HepG2 (cell line): ENCODE measurements at regions not wholly inside any gene's neighbourhood (a gene's known extent, or its start where the extent isn't known, plus 50 kb on each side); places are given as distances from the start of the nearest gene placed in this dataset.

ENCODE experiments used
- ATAC-seq: fragments of 200-7000 bp; cut with Tn5 transposase; 3 replicates; pipeline ENCODE4 v1.9.1; 2020; ENCODE audit warnings: mild to moderate bottlenecking, moderate library complexity
- BruUV-seq: library from RNA; stranded (reverse); fragments of 400-500 nt; replicated peaks from 2 replicates; lab custom pipeline; 2021; lab: Mats Ljungman, UMichigan
- CTCF ChIA-PET: fragments of 300-600 bp; formaldehyde crosslinking; extraction: SDS; loops from one replicate; lab custom pipeline; 2021; ENCODE audit warnings: low total read pairs, inconsistent platforms, low intra/inter-chr PET ratio; lab: Yijun Ruan, JAX
- POLR2A ChIA-PET: fragments of 350-600 bp; sonication (Branson Sonifier 250); formaldehyde crosslinking; loops from one replicate; lab custom pipeline; 2020; ENCODE audit warnings: antibody characterized with exemption, inconsistent platforms; lab: Yijun Ruan, JAX
- DNase-seq: peaks from one replicate; pipeline ENCODE4 v3.0.0-alpha.2; 2015; ENCODE audit warnings: low spot score
- FAIRE-seq: peaks from 3 replicates; lab custom pipeline; 2011; peaks lifted over from hg19 to GRCh38; lab: Jason Lieb, UNC
- H2AFZ ChIP-seq: one replicate; pipeline ENCODE4 v1.6.1; 2011; ENCODE audit warnings: low read length, inconsistent platforms
- H3K27ac ChIP-seq: fragments of 300-600 bp; 3 replicates; pipeline ENCODE4 v1.8.0; 2011; ENCODE audit warnings: mixed run types, mild to moderate bottlenecking, mixed read lengths, low read length, inconsistent platforms; ENCODE audit not compliant: insufficient read depth; ENCODE audit errors: extremely low read length
- H3K27me3 ChIP-seq, 2 experiments: fragments of 200-600 bp in 1 of 2; 2 replicates in 1 of 2; 3 replicates in 1 of 2; pipeline versions ENCODE4 v1.6.0 to v1.8.0; 2011; ENCODE audit warnings: low read length in 2 of 2, mild to moderate bottlenecking in 2 of 2, moderate library complexity in 2 of 2, inconsistent platforms in 1 of 2; ENCODE audit not compliant: insufficient read depth in 2 of 2, control insufficient read depth in 1 of 2
- H3K36me3 ChIP-seq, 2 experiments: fragments of 200-600 bp in 1 of 2; replicated peaks in 1 of 2; 2 replicates in 1 of 2; 3 replicates in 1 of 2; pipeline versions ENCODE4 v1.5.1 to v1.8.0; 2011; ENCODE audit warnings: low read length in 2 of 2, inconsistent platforms in 1 of 2; ENCODE audit not compliant: insufficient read depth in 2 of 2, control insufficient read depth in 1 of 2
- H3K4me1 ChIP-seq: 2 replicates; pipeline ENCODE4 v1.5.1; 2012; ENCODE audit warnings: low read length, inconsistent platforms; ENCODE audit not compliant: insufficient read depth
- H3K4me2 ChIP-seq: 2 replicates; pipeline ENCODE4 v1.6.0; 2011; ENCODE audit warnings: low read depth, low read length, inconsistent platforms
- H3K4me3 ChIP-seq, 3 experiments: fragments of 200-600 bp in 1 of 3; sonication (generic), shearing (Covaris generic) in 1 of 3; replicated peaks in 1 of 3; 2 replicates each; pipeline ENCODE4 v1.5.1; 2011 to 2016; ENCODE audit warnings: low read length in 3 of 3, inconsistent platforms in 2 of 3, low read depth in 2 of 3, mild to moderate bottlenecking in 2 of 3, control low read depth in 1 of 3, mixed read lengths in 1 of 3; ENCODE audit not compliant: insufficient read depth in 1 of 3
- H3K79me2 ChIP-seq: one replicate; pipeline ENCODE4 v1.6.1; 2011; ENCODE audit warnings: low read length, inconsistent platforms; ENCODE audit not compliant: insufficient read depth
- H3K9ac ChIP-seq: 2 replicates; pipeline ENCODE4 v1.6.0; 2011; ENCODE audit warnings: mild to moderate bottlenecking, low read depth, low read length, inconsistent platforms; ENCODE audit not compliant: insufficient read depth
- H3K9me3 ChIP-seq: 2 replicates; pipeline ENCODE4 v1.5.1; 2012; ENCODE audit warnings: mild to moderate bottlenecking, low read length
- H4K20me1 ChIP-seq: 2 replicates; pipeline ENCODE4 v1.6.0; 2011; ENCODE audit warnings: inconsistent platforms, mild to moderate bottlenecking, low read length, moderate library complexity; ENCODE audit not compliant: insufficient read depth
- ASH2L ChIP-seq: fragments of 300-600, 200-600 bp; sonication (generic); IDR thresholded peaks from 2 replicates; pipeline ENCODE4 v1.7.0; 2017; ENCODE audit warnings: low read depth, mild to moderate bottlenecking, moderate library complexity, mixed read lengths, low read length; ENCODE audit not compliant: insufficient read length
- FIP1L1 ChIP-seq: fragments of 200-400 bp; formaldehyde crosslinking; IDR thresholded peaks from 2 replicates; pipeline ENCODE4 v1.6.1; 2018; ENCODE audit warnings: low read depth, mild to moderate bottlenecking, low read length, moderate library complexity, borderline replicate concordance; ENCODE audit not compliant: insufficient read depth
- KMT2B ChIP-seq: IDR thresholded peaks from 2 replicates; pipeline ENCODE4 v1.6.1; 2016; ENCODE audit warnings: missing genetic modification reagents, missing compliant biosample characterization
- MED13 ChIP-seq: sonication (generic); formaldehyde crosslinking; IDR thresholded peaks from 2 replicates; pipeline ENCODE4 v1.5.0; 2020; ENCODE audit warnings: missing genetic modification reagents
- NPAS2 ChIP-seq: sonication (generic); formaldehyde crosslinking; IDR thresholded peaks from 2 replicates; pipeline ENCODE4 v1.8.0; 2022; ENCODE audit warnings: mild to moderate bottlenecking, missing genetic modification reagents, borderline replicate concordance
- RARG ChIP-seq: sonication (generic); formaldehyde crosslinking; IDR thresholded peaks from 2 replicates; pipeline ENCODE4 v1.4.0; 2020; ENCODE audit warnings: low read depth, mild to moderate bottlenecking, missing genetic modification reagents
- SOX13 ChIP-seq, 3 experiments: fragments of 450-650 bp in 1 of 3; sonication (generic) in 1 of 3; formaldehyde crosslinking in 1 of 3; IDR thresholded peaks in 2 of 3; conservative IDR thresholded peaks in 1 of 3; 2 replicates each; pipeline versions ENCODE4 v1.5.0 to v1.6.1; 2016 to 2020; ENCODE audit warnings: antibody characterized with exemption in 1 of 3, mild to moderate bottlenecking in 1 of 3, missing compliant biosample characterization in 1 of 3, missing genetic modification reagents in 1 of 3, moderate library complexity in 1 of 3
- SP140L ChIP-seq: sonication (generic); formaldehyde crosslinking; IDR thresholded peaks from 2 replicates; pipeline ENCODE4 v1.4.0; 2020; ENCODE audit warnings: missing genetic modification reagents, borderline replicate concordance
- TBX3 ChIP-seq: fragments of 450-650 bp; IDR thresholded peaks from 2 replicates; pipeline ENCODE4 v1.6.1; 2017; ENCODE audit warnings: antibody characterized with exemption, mild to moderate bottlenecking, inconsistent platforms, borderline replicate concordance
- ZNF136 ChIP-seq: sonication (generic); formaldehyde crosslinking; IDR thresholded peaks from 2 replicates; pipeline ENCODE4 v1.8.1; 2022; ENCODE audit warnings: low read depth, mild to moderate bottlenecking, moderate library complexity, missing genetic modification reagents
- ZNF256 ChIP-seq: sonication (generic); formaldehyde crosslinking; conservative IDR thresholded peaks from 2 replicates; pipeline ENCODE4 v1.4.0; 2020; ENCODE audit warnings: missing genetic modification reagents
- ZNF441 ChIP-seq: sonication (generic); formaldehyde crosslinking; IDR thresholded peaks from 2 replicates; pipeline ENCODE4 v1.7.0; 2021; ENCODE audit warnings: missing genetic modification reagents, borderline replicate concordance
- ZNF747 ChIP-seq: sonication (generic); formaldehyde crosslinking; IDR thresholded peaks from 2 replicates; pipeline ENCODE4 v1.8.1; 2023; ENCODE audit warnings: missing genetic modification reagents, mild to moderate bottlenecking, borderline replicate concordance
- WGBS: methylation state at CpG from one replicate; pipeline ENCODE4 v1.1.6; 2017; ENCODE audit warnings: low lambda C conversion rate; 5-methylcytosine and 5-hydroxymethylcytosine counted together
- in situ Hi-C: cut with HindIII; loops from 2 replicates; pipeline ENCODE4 v1.10.0; 2017; ENCODE audit warnings: low pct_unique_long_range_greater_than_20kb; ENCODE audit not compliant: extremely low pct_ligation_motif_present
- intact Hi-C: fragments of 100-400 bp; cut with micrococcal nuclease; formaldehyde crosslinking; loops from one replicate; pipeline ENCODE4 v1.10.0; 2022; ENCODE audit not compliant: unreplicated experiment
- TF ChIP-seq, protein P1 (sequence below): sonication (generic); formaldehyde crosslinking; IDR thresholded peaks from 2 replicates; pipeline ENCODE4 v1.4.0; 2020; ENCODE audit warnings: mild to moderate bottlenecking, missing genetic modification reagents, borderline replicate concordance

- no peaks in the 10 kb centered on the region for H4K20me1 ChIP-seq
- WGBS = 10% methylated on average over 3 of the region's 3 CpGs
- H3K4me1 ChIP-seq = no peaks in the 10 kb centered on the region
- intact Hi-C loops = no loop called here
- FAIRE-seq = no peak
- H3K9ac ChIP-seq = no peak overlapping the region
- no peaks in the 10 kb centered on the region for H3K79me2 ChIP-seq
- POLR2A ChIA-PET = no interaction called here
- CTCF ChIA-PET = no interaction called here
- in situ Hi-C loops = no loop called here
- H3K4me3 ChIP-seq = no peak overlapping the region
- no peaks in the 10 kb centered on the region; a peak in 1 of 5 replicates for H3K27me3 ChIP-seq
- ATAC-seq = no peak
- BruUV-seq = no TSS peak
- H3K4me2 ChIP-seq = no peak overlapping the region
- no peak overlapping the region for H3K27ac ChIP-seq
- H2AFZ ChIP-seq = no peak overlapping the region
- DNase-seq = no peak
- H3K9me3 ChIP-seq = no peaks in the 10 kb centered on the region
- no peaks in the 10 kb centered on the region for H3K36me3 ChIP-seq
- TF ChIP-seq ZNF136 (CRISPR knock-in tag) = no peak
- TF ChIP-seq ASH2L = no peak
Measured at GRCh38 chr18:73924836-73925235, 222.8 kb downstream of the FBXO15 start.

DNA sequence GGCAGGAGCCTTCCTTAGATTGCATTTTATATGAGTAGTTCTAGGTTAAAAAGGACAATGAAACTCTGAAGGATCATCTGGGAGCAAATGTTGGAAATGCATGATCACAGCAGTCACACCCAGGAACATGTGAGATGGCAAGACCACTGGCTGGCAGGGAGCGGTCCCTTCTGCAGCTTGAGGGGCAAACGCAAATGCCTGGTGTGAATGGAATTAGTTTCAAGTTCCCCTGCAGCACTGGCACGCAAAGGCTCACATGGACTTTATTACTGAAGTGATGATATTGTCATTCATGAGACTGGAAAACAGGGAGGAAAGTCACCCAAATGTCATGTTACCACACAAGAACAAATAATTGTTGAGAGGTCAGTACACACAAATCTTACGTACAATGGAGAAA lies 223.3 kb downstream of the FBXO15 start:
- CTCF ChIA-PET = no interaction called here
- Histone ChIP-seq H4K20me1 (no peaks in the 10 kb centered on the region), H3K9ac (no peak overlapping the region), H3K27ac (no peak overlapping the region), H3K9me3 (no peaks in the 10 kb centered on the region), H3K27me3 (no peaks in the 10 kb centered on the region; a peak in 1 of 5 replicates), H3K4me3 (no peak overlapping the region), H3K4me2 (no peak overlapping the region), H2AFZ (no peak overlapping the region), H3K79me2 (no peaks in the 10 kb centered on the region), H3K4me1 (no peaks in the 10 kb centered on the region), H3K36me3 (no peaks in the 10 kb centered on the region)
- ATAC-seq = no peak
- no TSS peak for BruUV-seq
- POLR2A ChIA-PET = no interaction called here
- no peak for FAIRE-seq
- TF ChIP-seq ZNF747 (CRISPR knock-in tag) (no peak), MED13 (CRISPR knock-in tag) (no peak), RARG (CRISPR knock-in tag) (no peak), NPAS2 (CRISPR knock-in tag) (no peak), KMT2B (CRISPR knock-in tag) (no peak), TBX3 (no peak), ZNF256 (CRISPR knock-in tag) (no peak), ZNF441 (CRISPR knock-in tag) (no peak), FIP1L1 (no peak), SP140L (no peak), SOX13 (IDR thresholded peaks at IDR 0.05) (no peak), SOX13 (CRISPR knock-in tag; conservative IDR thresholded peaks at IDR 0.05 in 1 of 2, IDR thresholded peaks at IDR 0.05 in 1 of 2) (no peak)
- TF ChIP-seq, protein P1, sequence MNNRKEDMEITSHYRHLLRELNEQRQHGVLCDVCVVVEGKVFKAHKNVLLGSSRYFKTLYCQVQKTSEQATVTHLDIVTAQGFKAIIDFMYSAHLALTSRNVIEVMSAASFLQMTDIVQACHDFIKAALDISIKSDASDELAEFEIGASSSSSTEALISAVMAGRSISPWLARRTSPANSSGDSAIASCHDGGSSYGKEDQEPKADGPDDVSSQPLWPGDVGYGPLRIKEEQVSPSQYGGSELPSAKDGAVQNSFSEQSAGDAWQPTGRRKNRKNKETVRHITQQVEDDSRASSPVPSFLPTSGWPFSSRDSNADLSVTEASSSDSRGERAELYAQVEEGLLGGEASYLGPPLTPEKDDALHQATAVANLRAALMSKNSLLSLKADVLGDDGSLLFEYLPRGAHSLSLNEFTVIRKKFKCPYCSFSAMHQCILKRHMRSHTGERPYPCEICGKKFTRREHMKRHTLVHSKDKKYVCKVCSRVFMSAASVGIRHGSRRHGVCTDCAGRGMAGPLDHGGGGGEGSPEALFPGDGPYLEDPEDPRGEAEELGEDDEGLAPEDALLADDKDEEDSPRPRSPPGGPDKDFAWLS (CRISPR knock-in tag) = no peak
- in situ Hi-C loops = no loop called here
- intact Hi-C loops = no loop called here
- no peak for DNase-seq
- WGBS = 25% methylated on average over 4 of the region's 4 CpGs
